AG08395 (cell line): ENCODE measurements at regions not wholly inside any gene's neighbourhood (a gene's known extent, or its start where the extent isn't known, plus 50 kb on each side); places are given as distances from the start of the nearest gene placed in this dataset.
"Not testable (repeated sequence)": the region's sequence is repeated elsewhere in the genome, so short reads cannot be mapped to it uniquely, and the experiment has no call there.

Source experiments
- DNase-seq: peaks from one replicate; pipeline ENCODE4 v3.0.0; 2012; ENCODE audit warnings: mixed read lengths, low spot score

DNA sequence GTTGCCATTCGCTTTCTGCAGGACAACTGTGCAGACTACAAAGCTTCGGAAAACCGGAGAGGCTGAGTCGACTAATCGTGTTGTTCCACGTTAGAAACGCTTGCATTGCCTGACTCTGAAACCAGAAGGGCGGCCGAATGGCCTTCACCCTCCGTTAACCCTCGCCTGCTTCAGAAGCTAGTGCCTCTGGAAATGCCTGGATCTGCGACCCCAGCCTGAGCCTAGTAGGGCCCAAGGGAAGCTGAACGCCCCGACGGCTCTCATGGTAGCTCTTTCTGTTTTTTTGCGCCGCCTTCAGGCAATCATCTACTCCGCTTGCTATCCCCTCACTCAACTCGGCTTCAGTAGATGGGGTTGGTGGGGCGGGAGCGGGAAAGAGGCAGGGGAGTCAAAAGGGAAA is 117.3 kb downstream of the PPIAL4A start:
- DNase-seq = not testable (repeated sequence)

DNA sequence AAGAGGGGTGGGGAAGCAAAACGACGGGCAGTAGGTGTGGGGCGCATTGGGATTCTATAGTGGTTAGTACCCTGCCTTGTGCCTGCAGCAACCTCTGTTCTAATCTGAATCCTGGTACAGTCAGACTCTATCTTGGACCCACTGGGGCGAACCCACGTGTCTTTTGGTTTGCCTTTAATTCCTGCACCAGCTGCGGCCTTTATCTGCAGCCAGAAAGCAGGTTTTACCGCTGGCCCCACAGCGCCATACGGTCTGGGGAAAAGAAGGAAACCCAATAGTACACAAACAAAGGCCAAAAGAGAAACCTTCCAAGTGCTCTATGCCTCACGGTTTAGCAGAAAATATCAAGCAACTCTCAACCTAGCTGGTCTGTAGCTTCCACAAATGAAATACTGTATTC is 118.2 kb downstream of the PPIAL4A start:
- not testable (repeated sequence) for DNase-seq

DNA sequence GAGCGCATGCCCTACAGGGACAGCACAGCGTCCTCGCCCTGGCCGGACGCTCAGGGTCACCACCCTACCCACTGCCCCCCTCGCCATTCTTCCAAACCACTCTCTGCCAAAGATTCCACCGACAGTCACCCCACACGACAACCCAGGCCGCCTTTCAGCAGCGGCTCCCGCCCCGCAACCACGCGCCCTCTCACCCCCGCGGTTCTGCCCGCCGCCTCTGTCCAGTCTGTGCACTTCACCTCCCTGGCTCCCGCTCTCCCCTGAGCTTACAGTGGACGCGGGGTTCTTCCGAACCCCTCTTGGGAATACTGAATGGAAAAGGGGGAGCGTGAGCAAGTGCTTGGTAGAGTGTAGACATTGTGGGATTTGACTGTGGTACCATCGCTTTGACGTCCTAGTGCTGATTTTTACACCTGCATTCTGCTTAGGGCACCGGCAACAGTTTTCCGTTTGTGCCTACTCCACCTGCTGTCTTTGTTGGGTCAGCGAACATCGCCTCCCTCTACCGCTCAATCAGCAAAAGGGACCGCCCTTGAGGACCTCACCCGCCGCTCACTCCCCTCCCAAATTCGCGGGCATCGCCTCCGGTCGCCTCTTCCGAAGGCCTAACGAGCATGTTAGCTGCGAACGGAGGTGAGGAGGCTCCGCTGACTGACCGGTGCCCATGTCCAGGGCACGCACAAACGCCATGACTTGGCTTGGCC is 119.1 kb downstream of the PPIAL4A start:
- not testable (repeated sequence) for DNase-seq

DNA sequence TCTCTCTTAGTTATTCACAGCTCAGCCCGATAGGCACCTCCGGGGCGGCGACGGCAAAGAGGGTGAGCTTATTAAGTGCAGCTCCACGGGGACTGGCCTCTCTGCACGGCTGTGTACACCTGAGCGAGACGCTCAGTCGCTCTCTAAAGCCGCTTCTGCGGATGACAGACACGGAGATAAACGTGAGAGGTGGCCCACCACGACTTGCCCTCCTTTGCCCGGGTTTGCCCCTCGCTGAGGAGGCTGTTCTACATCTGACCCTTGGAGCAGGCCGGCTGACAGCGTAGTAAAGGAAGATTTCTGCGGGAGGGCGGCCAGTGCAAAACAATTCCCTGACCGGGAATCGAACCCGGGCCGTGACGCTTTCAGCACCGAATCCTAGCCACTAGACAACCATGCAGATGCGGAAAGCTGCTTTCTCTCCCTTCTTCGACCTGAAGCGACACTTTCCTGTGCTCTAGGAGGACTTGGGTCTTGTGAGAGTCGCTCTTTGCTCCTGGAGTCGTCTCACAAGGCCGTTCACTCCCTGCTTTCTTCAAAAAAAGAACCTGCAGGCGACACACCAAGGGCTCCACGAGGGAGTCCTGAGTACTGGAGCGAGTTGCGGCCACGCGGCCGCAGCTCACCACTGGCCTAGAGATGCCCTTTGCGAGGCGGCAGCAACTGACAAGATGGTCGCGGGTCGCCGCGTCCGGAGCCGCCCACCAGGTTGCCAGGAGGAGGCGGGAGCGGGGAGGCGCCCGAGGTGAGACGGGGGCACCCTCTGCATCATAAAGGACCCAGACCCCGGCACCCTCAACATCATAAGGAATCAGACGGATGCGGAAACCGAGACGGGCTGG is 119.9 kb downstream of the PPIAL4A start:
- DNase-seq = not testable (repeated sequence)

DNA sequence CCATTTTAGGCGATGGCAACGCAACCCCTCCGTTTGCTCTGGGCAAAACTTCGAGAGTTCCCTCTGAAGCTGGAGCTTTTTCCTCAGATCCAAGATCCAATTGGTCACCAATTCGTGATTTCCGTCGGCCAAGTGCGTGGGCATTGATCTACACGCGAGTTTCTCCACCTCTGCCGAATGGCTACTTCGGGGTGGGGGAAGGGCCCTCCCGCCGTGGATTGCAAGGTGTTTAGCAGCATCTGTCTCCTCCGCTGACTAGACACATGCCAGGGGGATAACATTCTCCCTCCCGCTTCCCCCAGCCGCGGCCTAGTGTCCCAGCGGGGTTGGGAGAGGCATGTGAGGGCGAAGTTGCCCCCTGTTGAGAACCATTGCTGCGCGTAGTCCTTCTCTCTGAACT is 120.6 kb downstream of the PPIAL4A start:
- not testable (repeated sequence) for DNase-seq

DNA sequence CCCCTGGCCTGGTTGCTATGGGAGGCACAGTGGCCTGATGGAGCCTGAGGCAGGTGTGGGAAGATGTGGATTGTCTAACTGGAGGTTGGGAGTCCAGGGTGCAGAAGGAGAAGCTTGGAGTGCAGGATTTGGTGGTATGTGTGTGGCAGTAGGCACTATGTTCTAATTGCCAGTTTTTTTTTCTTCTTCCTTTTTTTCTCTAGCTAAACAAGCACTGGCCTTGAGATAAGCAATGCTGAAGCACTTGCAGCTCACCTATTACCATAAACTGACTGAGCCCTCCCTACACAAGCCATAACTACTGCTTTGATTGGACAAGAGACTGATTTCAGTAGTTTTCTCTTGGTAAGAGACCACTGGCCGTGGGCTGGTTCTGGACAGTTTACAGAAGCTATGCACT is 123.6 kb downstream of the PPIAL4A start:
- not testable (repeated sequence) for DNase-seq

DNA sequence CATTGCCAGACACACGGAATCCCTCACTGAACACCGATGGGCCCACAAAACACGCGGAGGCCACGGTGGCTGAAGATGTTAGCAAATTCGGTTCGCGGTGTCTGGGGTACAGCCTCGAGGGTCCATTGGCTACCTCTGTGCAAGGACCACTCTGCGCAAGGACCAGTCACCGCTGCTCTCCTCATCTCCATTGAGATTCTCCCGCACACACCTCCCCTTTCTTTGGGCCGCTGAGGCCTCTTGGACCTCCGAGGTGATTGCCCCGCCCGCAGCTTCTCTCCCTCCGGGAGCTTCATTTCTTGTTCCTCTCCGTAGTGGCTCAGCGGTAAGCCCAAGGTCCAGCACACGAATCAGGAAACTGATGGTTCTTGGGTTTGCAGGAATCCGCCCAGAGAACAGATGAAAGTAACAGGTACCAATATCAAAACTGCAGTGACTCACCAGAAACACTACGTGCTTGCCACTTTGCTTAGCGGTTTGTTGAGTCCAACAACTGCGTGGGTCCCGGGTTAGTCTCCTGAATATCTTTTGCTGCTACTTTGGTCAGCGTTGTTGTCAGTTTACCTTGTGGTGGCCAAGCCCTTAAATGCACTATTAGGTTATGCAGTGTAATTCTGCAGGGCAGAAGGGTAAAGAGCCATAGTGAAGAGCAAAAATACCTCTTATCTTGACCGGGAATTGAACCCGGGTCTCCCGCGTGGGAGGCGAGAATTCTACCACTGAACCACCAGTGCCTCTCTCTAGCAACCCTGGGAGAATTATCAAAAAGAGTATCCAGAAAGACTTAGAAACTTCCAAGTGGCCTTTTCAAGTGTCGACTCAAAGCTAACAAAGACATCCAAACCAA is 126.8 kb downstream of the PPIAL4A start:
- peak; percentile 25 for DNase-seq

DNA sequence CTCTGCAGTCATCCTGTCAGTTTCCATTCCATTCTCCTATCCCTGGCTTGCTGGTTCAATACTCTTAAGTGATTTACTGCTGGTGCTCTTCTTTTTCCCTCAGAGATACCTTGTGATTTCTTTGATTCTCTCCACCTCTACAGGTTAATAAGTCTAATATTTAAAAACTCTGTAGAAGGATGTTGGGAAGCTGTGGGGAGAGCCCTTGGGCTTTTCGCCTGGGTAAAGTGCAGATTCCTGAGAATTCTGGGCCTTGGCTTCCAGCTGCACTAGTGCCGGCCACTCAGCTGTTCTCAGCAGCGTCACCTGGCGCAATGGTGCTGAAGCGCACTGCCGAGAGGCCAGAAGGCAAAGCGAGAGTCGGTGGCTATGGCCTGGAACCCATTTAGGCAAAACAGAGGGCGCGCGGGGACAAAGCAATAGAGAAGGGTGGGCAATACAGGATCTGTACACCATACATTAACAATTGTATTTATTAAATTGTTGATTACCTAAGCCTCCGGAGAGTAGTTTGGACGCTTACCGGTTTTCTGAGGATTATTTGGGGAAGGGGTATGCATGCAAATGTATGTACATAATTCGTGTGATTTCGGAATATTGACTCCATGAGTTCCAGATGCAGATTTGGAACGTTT is 130.3 kb downstream of the PPIAL4A start:
- not testable (repeated sequence) for DNase-seq

DNA sequence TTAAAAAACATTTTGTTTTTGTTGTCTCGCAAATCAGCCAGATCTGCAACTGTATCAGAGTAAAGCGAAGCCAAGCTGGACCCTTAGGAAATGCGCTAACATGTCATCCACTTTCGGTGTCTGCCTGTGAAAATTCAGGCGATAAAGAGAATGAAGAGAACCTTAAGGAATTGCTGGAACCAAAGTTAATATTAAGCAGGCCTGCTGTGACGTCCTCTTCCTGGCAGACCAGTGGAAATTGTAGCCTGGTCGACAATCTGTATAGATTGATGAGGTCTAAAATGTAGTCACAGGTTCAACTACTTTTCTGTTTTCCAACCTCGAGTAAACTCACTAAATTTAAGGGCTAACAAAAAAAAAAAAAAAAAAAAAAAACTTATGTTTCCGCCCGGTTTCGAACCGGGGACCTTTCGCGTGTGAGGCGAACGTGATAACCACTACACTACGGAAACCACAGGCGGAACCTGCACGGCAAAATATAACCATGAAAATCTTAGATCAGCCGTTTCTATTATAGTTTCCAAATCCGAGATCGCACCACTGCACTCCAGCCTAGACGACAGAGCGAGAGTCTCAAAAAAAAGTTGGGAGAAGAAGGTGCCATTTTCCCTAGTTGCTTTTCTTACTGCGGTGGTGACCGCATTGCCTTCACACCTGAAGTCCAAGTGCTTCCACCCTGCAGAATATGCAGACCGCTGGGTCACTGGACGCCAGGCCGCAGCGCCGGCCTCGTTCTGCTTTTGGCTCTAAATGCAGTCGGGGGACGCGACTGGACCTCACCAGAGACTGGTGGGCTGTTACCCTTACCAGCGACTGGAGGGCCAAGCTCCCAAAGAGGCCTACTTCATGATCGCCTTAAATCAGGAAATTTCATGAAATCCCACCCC is 131.0 kb downstream of the PPIAL4A start:
- DNase-seq = not testable (repeated sequence)

DNA sequence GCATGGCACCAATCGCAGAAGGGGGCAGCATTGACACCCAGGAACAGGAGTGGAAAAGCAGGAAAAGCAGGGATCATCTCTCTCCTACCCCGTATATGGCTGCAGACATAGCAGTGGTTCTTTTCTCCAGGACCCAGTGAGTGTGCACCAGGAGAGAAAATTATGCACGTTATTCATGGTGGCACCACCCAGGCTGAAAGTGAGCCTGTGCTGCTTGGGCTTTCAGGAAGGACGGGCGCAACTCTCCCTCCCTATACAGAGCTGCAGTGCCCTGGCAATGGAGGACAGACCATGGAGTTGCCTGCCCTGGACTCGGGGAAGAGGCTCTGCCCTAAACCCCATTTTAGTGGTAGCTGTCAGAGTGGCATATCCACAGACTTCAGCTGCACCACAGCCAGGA is 132.1 kb downstream of the PPIAL4A start:
- not testable (repeated sequence) for DNase-seq

DNA sequence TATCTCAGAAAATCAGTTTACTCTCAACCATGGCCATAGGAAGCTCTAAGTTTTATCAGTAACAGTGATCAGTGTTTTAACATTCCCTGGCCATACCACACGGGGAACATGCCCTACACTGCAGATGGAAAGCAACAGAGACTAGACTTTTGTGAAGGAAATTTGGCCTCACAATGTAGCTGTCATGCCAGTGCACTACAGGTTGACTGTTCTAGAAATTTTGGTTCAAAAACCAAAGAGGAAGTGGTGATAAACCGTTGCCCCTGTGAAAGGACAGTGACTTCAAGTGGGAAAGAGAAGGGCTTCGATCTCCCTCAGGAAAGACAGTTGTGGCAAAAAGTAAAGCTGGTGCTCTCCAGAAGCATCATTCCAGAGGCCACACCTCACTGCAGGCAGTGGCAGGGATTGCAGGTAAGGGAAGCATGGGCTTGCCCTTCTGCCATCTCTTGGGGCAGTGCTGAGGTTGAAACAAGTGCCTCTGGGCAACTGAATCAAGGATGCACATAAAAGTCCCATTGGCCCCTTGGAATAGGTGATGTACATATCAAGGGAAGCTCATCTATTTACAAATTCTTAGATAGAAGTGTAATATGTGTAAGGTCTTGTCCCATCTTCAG is 143.4 kb downstream of the PPIAL4A start:
- not testable (repeated sequence) for DNase-seq

DNA sequence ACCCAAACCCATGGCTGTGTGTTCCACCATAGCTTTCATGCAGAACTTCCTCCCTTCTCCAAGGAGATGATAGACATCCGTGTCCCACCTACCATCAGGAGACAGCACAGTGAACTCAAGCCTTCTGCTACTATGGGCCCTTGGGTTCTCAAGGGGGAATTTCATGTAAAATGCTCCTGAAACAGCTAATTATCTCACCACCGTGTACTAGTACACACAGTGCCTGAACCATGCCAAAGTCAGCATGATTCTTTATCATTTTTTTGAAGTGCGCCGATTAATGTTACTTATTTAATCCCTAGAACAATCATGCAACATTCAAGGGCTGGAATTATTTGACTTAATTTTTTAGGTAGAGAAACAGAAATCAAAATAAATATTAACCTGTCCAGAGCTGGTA is 147.2 kb downstream of the PPIAL4A start:
- DNase-seq = not testable (repeated sequence)

DNA sequence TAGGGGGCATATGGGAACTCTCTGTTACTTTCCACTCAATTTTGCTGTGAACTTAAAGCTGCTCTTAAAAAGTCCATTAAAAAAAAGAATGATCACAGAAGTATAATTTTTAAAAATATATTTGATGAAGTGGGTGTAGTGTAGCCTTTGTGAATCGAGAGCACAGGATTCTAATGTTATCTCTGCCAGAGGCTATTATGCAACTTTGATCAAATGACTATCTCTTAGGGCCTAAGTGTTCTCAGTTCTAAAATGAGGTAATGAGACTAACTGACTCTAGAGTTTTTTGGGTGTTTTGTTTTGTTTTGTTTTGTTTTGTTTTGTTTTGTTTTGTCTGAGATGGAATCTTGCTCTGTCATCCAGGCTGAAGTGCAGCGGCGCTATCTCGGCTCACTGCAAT is 143.2 kb downstream of the FAM72B start:
- not testable (repeated sequence) for DNase-seq

DNA sequence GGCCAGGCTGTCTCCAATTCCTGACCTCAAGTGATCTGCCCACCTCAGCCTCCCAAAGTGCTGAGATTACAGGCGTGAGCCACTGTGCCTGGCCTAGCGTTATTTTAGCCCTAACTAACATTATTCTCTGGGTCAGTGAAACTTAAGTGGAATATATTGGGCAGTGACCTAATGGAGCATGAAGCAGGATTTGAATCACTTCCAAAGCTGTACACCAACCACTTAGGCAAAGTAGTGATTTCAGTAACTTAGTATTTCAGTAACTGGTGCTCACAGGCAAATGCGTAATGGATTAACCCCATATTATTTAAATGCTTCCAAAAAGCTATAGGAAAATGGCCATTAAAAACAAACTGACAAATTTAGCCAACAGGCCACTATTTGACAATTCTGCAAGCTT is 142.6 kb downstream of the FAM72B start:
- not testable (repeated sequence) for DNase-seq

DNA sequence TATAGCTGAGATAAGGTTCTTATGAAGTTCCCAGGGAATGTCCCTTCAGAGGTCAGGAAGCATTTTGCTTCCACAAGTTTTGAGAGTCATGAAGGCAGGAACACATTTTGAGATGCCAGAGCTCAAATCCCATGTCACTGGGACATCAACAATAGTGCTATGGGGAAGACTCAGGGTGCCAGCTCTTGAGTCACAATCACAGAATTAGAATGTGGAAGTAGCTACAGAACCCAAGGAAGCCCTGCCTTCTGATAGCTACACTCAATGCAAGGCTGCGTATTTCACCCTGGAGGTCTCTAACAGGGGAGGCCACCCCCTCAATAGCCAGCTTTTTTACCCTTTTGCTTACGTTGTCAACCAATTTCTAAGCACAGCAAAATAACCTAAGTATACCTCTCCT is 141.3 kb downstream of the FAM72B start:
- not testable (repeated sequence) for DNase-seq

DNA sequence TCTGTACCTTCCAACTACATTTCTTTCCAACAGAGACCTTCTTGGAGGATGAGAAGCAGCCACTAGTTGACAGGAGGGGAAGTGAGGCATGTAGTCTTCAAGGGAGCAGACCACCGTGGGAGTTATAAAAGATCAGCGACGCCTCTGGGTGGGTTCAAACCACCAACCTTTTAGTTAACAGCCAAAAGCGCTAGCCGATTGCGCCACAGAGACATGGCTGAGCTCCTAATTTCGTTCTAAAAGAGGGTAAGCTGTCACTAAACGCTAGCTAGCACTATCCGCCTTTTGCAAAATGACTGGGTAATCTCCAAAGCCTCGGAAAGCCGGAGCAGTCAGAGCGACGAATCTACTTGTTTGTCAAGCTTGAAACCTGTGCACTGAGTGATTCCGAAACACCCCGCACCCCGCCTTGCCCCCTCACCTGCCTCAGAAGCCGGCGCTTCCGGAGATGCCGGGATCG is 135.8 kb downstream of the FAM72B start:
- not testable (repeated sequence) for DNase-seq

DNA sequence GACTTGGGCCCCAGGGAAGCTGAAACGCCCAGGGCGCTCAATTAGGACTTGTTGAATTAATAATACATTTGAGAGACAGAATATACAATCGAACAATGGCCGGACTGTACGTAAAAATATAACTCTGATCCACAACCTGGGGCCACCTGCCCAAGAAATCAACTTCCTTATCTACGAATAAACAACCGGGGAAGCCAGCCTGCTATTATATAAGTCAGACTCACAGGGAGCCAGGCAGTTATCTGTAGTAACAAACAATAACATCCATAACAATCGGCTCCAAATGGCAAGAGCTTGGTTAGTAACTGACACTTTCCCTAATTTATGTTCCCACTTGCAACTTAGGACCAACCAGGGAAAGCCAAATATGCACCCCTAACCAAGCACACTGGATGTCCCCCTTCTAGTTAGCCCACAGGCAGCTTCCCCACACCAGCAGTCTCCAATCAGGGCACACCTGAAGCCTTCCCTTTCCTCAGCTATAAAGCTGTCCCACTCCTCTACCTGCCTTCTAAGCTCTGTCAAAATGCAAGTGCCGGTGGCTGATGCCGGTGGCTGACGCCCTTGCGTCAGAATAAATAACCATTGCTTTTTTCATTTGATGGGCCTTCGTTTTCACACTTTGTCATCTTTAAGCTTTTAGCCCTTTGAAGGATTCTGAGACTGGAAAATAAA is 135.2 kb downstream of the FAM72B start:
- not testable (repeated sequence) for DNase-seq

DNA sequence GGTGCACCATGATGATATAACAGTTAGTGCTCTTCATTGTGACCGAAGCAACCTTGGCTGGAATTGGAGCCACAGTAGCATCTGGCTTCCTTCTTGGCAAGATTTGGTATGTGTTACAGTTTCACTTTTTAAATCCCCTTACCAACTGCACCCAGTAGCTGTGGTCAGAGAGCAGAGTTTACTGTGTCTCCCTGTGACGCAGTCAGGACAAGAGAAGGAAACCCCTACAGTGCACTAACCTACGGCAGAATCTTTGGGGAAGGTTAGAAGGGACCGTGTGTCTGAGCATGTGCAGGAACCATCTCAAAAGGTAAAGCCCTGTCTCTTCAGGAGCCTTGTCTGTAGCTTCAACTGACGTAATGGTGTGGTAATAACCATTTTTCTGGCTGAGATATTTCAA is 134.0 kb downstream of the FAM72B start:
- not testable (repeated sequence) for DNase-seq

DNA sequence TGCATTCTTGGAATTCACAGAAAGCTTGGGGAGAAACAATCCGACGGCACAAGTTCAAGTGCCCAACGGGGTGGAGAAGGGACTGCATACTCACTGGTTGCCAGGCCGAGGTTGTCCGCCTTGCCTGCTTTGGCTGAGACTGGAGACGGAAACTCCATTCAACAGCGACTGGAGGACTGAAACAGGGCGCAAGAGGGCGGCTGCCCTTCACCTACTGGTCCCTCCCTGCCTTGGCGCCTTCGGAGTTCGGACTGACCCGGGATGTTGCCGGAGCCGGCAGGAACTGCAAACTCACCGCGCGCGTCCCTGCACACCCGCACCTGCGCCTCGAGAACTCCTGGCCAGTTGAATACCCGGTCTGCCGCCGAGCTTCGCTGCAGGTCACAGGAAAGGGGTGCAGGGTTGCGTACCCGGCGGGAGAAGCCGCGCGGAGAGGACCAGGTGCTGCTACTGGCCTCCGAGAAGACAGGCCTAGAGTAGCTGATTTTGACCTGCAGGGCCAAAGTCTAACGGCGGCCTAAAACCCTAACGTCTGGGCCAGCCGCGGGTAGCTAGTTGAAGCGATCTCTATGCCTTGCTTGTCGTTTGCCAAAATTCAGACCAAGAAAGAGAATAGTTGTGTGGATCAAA is 132.9 kb downstream of the FAM72B start:
- not testable (repeated sequence) for DNase-seq
